ENCODE measurements at regions not wholly inside any gene's neighbourhood (a gene's known extent, or its start where the extent isn't known, plus 50 kb on each side); places are given as distances from the start of the nearest gene placed in this dataset.

- intact Hi-C loops (cut with DNase I), result no loop called here
- no peak for DNase-seq (ENCODE audit: low spot score in 2 of 2)
- H3K27ac ChIP-seq, result no peak overlapping the region
- TF ChIP-seq CTCF (IDR thresholded peaks at IDR 0.05), result no peak
- H3K4me3 ChIP-seq, result no peak overlapping the region
- H3K4me1 ChIP-seq, result peaks cover 0 to 5% of the 10 kb centered on the region in 2 donors
- H3K27me3 ChIP-seq, result no peaks in the 10 kb centered on the region
- no peaks in the 10 kb centered on the region for H3K9me3 ChIP-seq
- no peaks in the 10 kb centered on the region for H3K36me3 ChIP-seq
These were observed 122.2 kb downstream of the ZBTB18 start for GRCh38 chr1:244173240-244173639.

GRCh38 chr1:244173769-244174168 lies 122.7 kb downstream of the ZBTB18 start:
- H3K36me3 ChIP-seq, result no peaks in the 10 kb centered on the region
- H3K27ac ChIP-seq, result no peak overlapping the region
- no peaks in the 10 kb centered on the region for H3K27me3 ChIP-seq
- peaks cover 0 to 5% of the 10 kb centered on the region in 2 donors for H3K4me1 ChIP-seq
- H3K9me3 ChIP-seq, result no peaks in the 10 kb centered on the region
- DNase-seq (ENCODE audit: low spot score in 2 of 2), result no peak
- no peak for TF ChIP-seq CTCF (IDR thresholded peaks at IDR 0.05)
- no peak overlapping the region for H3K4me3 ChIP-seq
- intact Hi-C loops (cut with DNase I), result no loop called here

- H3K4me3 ChIP-seq, result no peak overlapping the region
- intact Hi-C loops (cut with DNase I), result no loop called here
- no peaks in the 10 kb centered on the region for H3K36me3 ChIP-seq
- no peaks in the 10 kb centered on the region for H3K9me3 ChIP-seq
- DNase-seq (ENCODE audit: low spot score in 2 of 2), result no peak
- H3K27ac ChIP-seq, result no peak overlapping the region
- no peaks in the 10 kb centered on the region for H3K27me3 ChIP-seq
- no peak for TF ChIP-seq CTCF (IDR thresholded peaks at IDR 0.05)
- peaks cover 0 to 5% of the 10 kb centered on the region in 2 donors for H3K4me1 ChIP-seq
These were observed 123.9 kb downstream of the ZBTB18 start for GRCh38 chr1:244174922-244175521.

GRCh38 chr1:244176201-244176600 lies 125.1 kb downstream of the ZBTB18 start:
- DNase-seq (ENCODE audit: low spot score in 2 of 2), result no peak

GRCh38 chr1:244180256-244180655 lies 129.2 kb downstream of the ZBTB18 start:
- Histone ChIP-seq H3K27ac (no peak overlapping the region), H3K4me3 (no peak overlapping the region), H3K27me3 (no peaks in the 10 kb centered on the region), H3K9me3 (no peaks in the 10 kb centered on the region), H3K4me1 (no peaks in the 10 kb centered on the region), H3K36me3 (no peaks in the 10 kb centered on the region)
- intact Hi-C loops (cut with DNase I), result no loop called here
- no peak for DNase-seq (ENCODE audit: low spot score in 2 of 2)
- TF ChIP-seq CTCF (IDR thresholded peaks at IDR 0.05), result no peak

More at GRCh38 chr1:244176201-244176600, 125.1 kb downstream of the ZBTB18 start:
- Histone ChIP-seq H3K27me3 (no peaks in the 10 kb centered on the region), H3K4me3 (no peak overlapping the region), H3K36me3 (no peaks in the 10 kb centered on the region), H3K9me3 (no peaks in the 10 kb centered on the region), H3K27ac (no peak overlapping the region), H3K4me1 (peaks cover 0 to 5% of the 10 kb centered on the region in 2 donors)
- TF ChIP-seq CTCF (IDR thresholded peaks at IDR 0.05), result no peak
- intact Hi-C loops (cut with DNase I), result no loop called here

GRCh38 chr1:244181867-244182266 lies 130.8 kb downstream of the ZBTB18 start:
- Histone ChIP-seq H3K9me3 (no peaks in the 10 kb centered on the region), H3K4me1 (no peaks in the 10 kb centered on the region), H3K36me3 (no peaks in the 10 kb centered on the region), H3K27ac (no peak overlapping the region), H3K4me3 (no peak overlapping the region), H3K27me3 (no peaks in the 10 kb centered on the region)
- DNase-seq (ENCODE audit: low spot score in 2 of 2), result no peak
- intact Hi-C loops (cut with DNase I), result no loop called here
- no peak for TF ChIP-seq CTCF (IDR thresholded peaks at IDR 0.05)
